ENCODE measurements at regions not wholly inside any gene's neighbourhood (a gene's known extent, or its start where the extent isn't known, plus 50 kb on each side); places are given as distances from the start of the nearest gene placed in this dataset.
"Not testable (repeated sequence)": the region's sequence is repeated elsewhere in the genome, so short reads cannot be mapped to it uniquely, and the experiment has no call there.

DNA sequence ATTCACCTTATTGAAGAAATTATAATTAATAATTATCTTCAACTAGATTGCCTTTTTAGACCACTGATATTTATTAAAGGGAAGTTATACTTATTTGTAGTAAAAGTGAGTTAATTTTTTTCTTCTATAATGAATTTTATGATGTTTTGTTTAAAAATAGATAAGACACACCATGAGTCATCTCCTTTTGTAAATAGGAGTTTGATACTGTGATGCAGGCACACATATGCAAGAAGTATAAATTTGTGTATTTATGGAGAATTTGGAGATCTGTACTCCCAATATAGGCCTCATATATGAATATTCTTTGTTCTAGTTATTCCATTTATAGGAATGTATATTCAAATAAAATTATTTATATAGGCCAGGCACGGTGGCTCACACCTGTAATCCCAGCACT, 703.5 kb upstream of the CHAC2 start:
- no peaks in the 10 kb centered on the region for H3K36me3 ChIP-seq (ENCODE audit: control insufficient read depth, insufficient read depth, low read length)
- no peak for DNase-seq

DNA sequence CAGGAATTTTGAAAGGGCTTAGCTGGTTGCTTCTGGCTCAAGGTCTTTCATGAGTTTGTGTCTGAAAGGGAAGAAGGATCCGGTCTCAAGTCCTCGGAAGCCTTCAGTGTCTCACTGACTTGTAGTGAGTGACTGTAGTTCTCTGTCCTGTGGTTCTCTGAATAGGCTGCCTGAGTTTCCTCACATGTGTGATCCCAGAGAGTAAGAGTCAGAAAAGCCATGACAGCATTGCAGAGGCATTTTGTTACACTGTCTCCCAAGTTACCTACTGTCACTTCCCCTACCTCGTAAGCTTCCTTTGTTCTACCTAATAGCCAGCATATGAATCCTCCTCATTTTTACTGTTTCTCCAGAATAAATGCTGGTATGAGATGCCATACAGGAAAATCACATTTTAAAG, 709.1 kb upstream of the CHAC2 start:
- no peak overlapping the region for H3K27ac ChIP-seq (ENCODE audit: low read length)
- H3K36me3 ChIP-seq (ENCODE audit: control insufficient read depth, insufficient read depth, low read length): no peaks in the 10 kb centered on the region
- H3K9me3 ChIP-seq (ENCODE audit: control insufficient read depth, low read depth, low read length): no peaks in the 10 kb centered on the region
- 80% methylated on average over 1 of the region's 3 CpGs for WGBS (ENCODE audit: insufficient coverage, low lambda C conversion rate)
- no peaks in the 10 kb centered on the region for H3K27me3 ChIP-seq (ENCODE audit: control insufficient read depth, insufficient read depth, low read length)
- H3K4me1 ChIP-seq (ENCODE audit: control insufficient read depth, insufficient read depth, low read length): no peaks in the 10 kb centered on the region
- no peak overlapping the region for H3K4me3 ChIP-seq (ENCODE audit: low read length)
- no peak for DNase-seq

More for the DNA sequence above, 703.5 kb upstream of the CHAC2 start:
- no CpG with 5 or more reads among the region's 1 CpG for WGBS (ENCODE audit: insufficient coverage, low lambda C conversion rate)
- no peak overlapping the region for H3K4me3 ChIP-seq (ENCODE audit: low read length)
- H3K4me1 ChIP-seq (ENCODE audit: control insufficient read depth, insufficient read depth, low read length): no peaks in the 10 kb centered on the region
- H3K27ac ChIP-seq (ENCODE audit: low read length): no peak overlapping the region
- H3K9me3 ChIP-seq (ENCODE audit: control insufficient read depth, low read depth, low read length): no peaks in the 10 kb centered on the region
- H3K27me3 ChIP-seq (ENCODE audit: control insufficient read depth, insufficient read depth, low read length): no peaks in the 10 kb centered on the region

DNA sequence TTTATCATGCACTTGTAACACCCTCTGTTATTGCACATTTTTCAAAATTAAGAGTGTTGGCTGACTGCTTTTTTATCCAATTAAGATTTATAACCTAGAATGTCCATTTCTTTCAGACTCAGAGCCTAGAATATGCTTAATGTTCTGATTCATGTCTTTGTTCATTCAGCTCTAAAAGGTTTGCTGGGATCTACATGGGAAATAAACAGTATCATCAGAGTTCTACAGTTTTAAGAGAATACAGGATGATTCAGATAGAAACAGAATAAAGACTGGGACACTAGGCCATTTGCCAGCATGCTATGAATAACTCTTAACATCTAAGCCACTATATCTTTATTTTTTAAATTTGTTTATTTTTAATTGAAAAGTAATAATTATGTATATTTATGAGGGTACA, 713.7 kb upstream of the CHAC2 start:
- no peak for DNase-seq
- Histone ChIP-seq H3K27ac (ENCODE audit: low read length) (no peak overlapping the region), H3K27me3 (ENCODE audit: control insufficient read depth, insufficient read depth, low read length) (no peaks in the 10 kb centered on the region), H3K4me3 (ENCODE audit: low read length) (no peak overlapping the region), H3K36me3 (ENCODE audit: control insufficient read depth, insufficient read depth, low read length) (no peaks in the 10 kb centered on the region), H3K4me1 (ENCODE audit: control insufficient read depth, insufficient read depth, low read length) (no peaks in the 10 kb centered on the region), H3K9me3 (ENCODE audit: control insufficient read depth, low read depth, low read length) (no peaks in the 10 kb centered on the region)

DNA sequence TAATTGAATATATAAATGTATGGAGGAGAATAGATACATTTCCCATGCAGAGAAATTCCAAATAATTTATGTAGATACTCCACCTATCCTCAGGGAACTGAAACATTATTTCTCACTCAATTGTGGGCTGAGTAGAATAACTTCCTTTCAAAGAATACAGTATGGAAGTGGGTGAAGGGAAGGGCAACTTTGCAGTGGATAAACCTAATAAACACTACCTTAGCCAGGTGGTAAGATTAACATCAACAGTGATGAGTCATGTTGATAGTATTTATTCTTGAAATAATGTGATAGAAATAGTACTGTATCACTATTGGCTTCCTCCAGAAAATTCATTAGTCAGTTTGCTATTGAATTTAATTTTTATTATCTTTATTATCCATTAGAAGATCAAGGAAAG, 716.4 kb upstream of the CHAC2 start:
- H3K4me1 ChIP-seq (ENCODE audit: control insufficient read depth, insufficient read depth, low read length): no peaks in the 10 kb centered on the region
- DNase-seq: no peak

DNA sequence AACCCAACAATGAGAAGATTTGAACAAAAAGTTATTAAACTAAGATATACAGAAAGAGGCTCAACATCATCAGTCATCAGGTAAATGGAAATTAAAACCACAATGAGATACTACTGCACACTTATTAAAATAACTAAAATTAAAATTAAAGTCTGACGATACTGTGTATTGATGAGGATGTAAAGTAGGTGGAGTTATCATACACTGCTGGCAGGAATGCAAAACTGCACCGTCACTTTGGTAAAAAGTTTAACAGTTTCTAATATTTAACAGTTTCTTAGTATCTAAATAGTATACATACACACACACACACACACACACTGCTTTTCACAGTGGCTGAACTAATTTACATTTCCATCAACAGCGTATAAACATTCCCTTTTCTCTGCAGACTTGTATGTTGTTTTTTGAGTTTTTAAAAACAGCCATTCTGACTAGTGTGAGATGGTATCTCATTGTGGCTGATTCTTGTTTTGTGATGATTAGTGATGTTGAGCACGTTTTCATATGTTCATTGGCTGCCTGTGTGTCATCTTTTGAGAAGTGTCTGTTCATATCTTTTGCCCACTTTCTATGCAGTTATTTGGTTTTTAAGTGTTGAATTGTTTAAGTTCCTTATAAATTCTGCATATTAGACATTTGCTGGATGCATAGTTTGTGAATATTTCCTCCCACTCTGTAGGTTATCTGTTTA, 726.9 kb upstream of the CHAC2 start:
- Histone ChIP-seq H3K27me3 (ENCODE audit: control insufficient read depth, insufficient read depth, low read length) (no peaks in the 10 kb centered on the region), H3K4me3 (ENCODE audit: low read length) (no peak overlapping the region), H3K36me3 (ENCODE audit: control insufficient read depth, insufficient read depth, low read length) (no peaks in the 10 kb centered on the region), H3K9me3 (ENCODE audit: control insufficient read depth, low read depth, low read length) (no peaks in the 10 kb centered on the region), H3K27ac (ENCODE audit: low read length) (no peak overlapping the region), H3K4me1 (ENCODE audit: control insufficient read depth, insufficient read depth, low read length) (no peaks in the 10 kb centered on the region)
- DNase-seq: no peak
- WGBS (ENCODE audit: insufficient coverage, low lambda C conversion rate): no CpG with 5 or more reads among the region's 4 CpGs

More for the DNA sequence above, 716.4 kb upstream of the CHAC2 start:
- Histone ChIP-seq H3K4me3 (ENCODE audit: low read length) (no peak overlapping the region), H3K9me3 (ENCODE audit: control insufficient read depth, low read depth, low read length) (no peaks in the 10 kb centered on the region), H3K27me3 (ENCODE audit: control insufficient read depth, insufficient read depth, low read length) (no peaks in the 10 kb centered on the region), H3K36me3 (ENCODE audit: control insufficient read depth, insufficient read depth, low read length) (no peaks in the 10 kb centered on the region), H3K27ac (ENCODE audit: low read length) (no peak overlapping the region)

DNA sequence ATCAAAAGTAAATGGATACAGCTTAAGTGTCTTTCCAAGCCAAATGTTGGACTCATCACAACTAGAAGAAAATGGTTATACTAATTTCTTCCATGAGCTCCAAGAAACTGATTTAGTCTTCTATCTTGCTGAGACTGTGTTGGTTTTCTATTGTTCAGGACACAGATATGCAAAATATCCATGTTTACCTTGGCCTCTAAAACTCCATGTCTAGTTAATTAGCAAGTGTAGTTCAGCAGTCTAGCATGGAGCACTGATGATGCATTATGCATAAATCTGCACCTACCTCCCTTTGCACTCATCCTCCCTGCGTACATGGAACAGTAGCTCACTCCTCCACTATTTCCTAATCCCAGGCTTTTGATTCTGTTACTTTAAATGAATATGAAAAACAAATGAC, 731.4 kb upstream of the CHAC2 start:
- H3K27ac ChIP-seq (ENCODE audit: low read length): no peak overlapping the region
- no peak for DNase-seq
- H3K4me3 ChIP-seq (ENCODE audit: low read length): no peak overlapping the region
- H3K36me3 ChIP-seq (ENCODE audit: control insufficient read depth, insufficient read depth, low read length): no peaks in the 10 kb centered on the region
- no peaks in the 10 kb centered on the region for H3K4me1 ChIP-seq (ENCODE audit: control insufficient read depth, insufficient read depth, low read length)
- 0% methylated on average over 1 of the region's 1 CpG for WGBS (ENCODE audit: insufficient coverage, low lambda C conversion rate)
- no peaks in the 10 kb centered on the region for H3K27me3 ChIP-seq (ENCODE audit: control insufficient read depth, insufficient read depth, low read length)
- H3K9me3 ChIP-seq (ENCODE audit: control insufficient read depth, low read depth, low read length): no peaks in the 10 kb centered on the region

DNA sequence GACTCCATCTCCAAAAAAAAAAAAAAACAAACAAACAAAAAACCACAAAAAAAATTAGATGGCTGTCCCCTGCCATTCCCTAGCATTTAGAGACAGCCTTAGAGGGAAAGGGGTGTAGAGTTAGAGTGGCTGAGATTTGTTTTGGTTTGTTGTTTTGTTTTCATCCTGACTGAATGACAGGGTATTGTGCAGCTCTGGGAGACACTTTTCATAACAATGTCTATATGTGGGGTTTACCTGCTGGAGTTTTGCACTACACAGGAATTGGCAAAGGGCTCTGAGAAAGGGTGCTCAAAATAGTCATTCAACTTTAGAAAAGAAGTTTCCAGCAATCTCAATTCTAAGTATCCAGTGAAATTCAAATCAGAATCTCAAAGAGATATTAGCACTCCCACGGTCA, 732.5 kb upstream of the CHAC2 start:
- no peaks in the 10 kb centered on the region for H3K4me1 ChIP-seq (ENCODE audit: control insufficient read depth, insufficient read depth, low read length)
- no peaks in the 10 kb centered on the region for H3K9me3 ChIP-seq (ENCODE audit: control insufficient read depth, low read depth, low read length)
- WGBS (ENCODE audit: insufficient coverage, low lambda C conversion rate): no CpG with 5 or more reads among the region's 1 CpG
- no peaks in the 10 kb centered on the region for H3K36me3 ChIP-seq (ENCODE audit: control insufficient read depth, insufficient read depth, low read length)
- H3K27me3 ChIP-seq (ENCODE audit: control insufficient read depth, insufficient read depth, low read length): no peaks in the 10 kb centered on the region
- DNase-seq: no peak
- H3K4me3 ChIP-seq (ENCODE audit: low read length): no peak overlapping the region
- no peak overlapping the region for H3K27ac ChIP-seq (ENCODE audit: low read length)

DNA sequence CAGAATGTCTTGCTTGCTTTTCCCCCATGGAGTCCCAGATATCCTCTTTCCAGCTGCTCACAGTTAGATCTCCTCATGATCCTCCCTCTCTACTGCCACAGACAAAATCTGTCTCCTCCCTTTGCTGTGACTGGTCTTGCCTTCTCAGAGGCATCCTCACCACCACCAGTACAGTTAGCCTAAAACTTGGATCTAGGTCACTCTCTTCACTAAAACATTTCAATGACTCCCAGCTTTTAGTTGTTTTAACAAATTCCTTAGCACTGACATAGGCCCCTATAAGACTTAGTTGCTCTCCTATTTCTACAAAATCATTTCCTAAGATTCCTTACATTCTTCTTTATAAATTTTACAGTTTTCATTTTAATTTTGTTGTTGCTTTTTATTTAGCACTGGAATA, 734.2 kb upstream of the CHAC2 start:
- H3K36me3 ChIP-seq (ENCODE audit: control insufficient read depth, insufficient read depth, low read length): no peaks in the 10 kb centered on the region
- no peak overlapping the region for H3K4me3 ChIP-seq (ENCODE audit: low read length)
- no peak for DNase-seq
- H3K4me1 ChIP-seq (ENCODE audit: control insufficient read depth, insufficient read depth, low read length): no peaks in the 10 kb centered on the region
- no peaks in the 10 kb centered on the region for H3K27me3 ChIP-seq (ENCODE audit: control insufficient read depth, insufficient read depth, low read length)
- H3K9me3 ChIP-seq (ENCODE audit: control insufficient read depth, low read depth, low read length): no peaks in the 10 kb centered on the region
- H3K27ac ChIP-seq (ENCODE audit: low read length): no peak overlapping the region

DNA sequence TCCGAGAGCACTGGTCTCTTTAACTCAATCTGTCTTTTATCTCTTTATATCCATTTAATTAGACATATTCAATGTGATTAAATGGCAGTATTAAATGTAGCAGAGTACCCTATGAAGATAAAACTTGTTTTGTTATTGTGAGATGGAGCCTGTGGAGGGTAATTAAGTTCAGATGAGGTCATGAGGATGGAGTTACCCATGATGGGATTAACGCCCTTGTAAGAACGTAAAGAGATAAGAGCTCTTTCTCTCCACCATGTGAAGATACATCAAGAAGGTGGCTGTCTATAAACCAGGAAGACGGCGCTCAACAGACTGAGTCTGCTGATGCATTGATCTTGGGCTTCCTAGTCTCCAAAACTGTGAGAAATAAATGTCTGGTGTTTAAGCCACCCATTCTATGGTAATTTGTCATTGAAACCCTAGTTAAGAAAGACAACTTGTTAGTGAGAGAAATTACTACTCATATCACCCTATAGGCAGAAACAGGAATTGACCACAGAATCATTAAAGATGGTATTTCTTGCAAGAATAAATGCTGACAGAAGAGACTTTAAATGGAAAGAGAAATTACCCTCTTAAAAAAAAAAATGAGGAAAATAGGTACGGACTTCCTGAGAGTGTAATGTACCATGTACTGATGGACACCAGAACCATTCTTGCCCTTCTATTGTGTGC, 738.7 kb upstream of the CHAC2 start:
- no peak for DNase-seq
- Histone ChIP-seq H3K9me3 (ENCODE audit: control insufficient read depth, low read depth, low read length) (no peaks in the 10 kb centered on the region), H3K27ac (ENCODE audit: low read length) (no peak overlapping the region), H3K36me3 (ENCODE audit: control insufficient read depth, insufficient read depth, low read length) (no peaks in the 10 kb centered on the region), H3K4me1 (ENCODE audit: control insufficient read depth, insufficient read depth, low read length) (no peaks in the 10 kb centered on the region), H3K4me3 (ENCODE audit: low read length) (no peak overlapping the region), H3K27me3 (ENCODE audit: control insufficient read depth, insufficient read depth, low read length) (no peaks in the 10 kb centered on the region)
- 93% methylated on average over 5 of the region's 6 CpGs for WGBS (ENCODE audit: insufficient coverage, low lambda C conversion rate)

DNA sequence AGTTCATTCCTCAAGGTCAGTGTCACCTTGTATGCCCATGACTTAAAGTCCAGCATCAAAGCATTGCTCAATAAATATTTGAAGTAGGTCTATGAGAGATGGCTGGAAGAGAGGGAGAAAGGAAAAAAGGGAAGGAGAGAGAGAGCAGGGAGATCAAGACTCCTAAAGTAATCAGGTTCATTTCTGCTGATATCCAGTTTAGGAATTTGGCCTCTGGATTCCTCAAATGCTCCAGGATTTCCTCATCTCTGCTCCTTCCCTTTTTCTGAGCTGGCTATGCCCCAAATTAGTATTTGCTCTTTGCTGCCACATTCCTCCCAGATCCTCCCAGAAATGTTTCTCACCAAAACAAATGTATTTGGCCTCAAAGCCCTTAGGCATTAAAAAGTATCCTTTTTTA, 739.4 kb upstream of the CHAC2 start:
- no peaks in the 10 kb centered on the region for H3K36me3 ChIP-seq (ENCODE audit: control insufficient read depth, insufficient read depth, low read length)
- H3K27me3 ChIP-seq (ENCODE audit: control insufficient read depth, insufficient read depth, low read length): no peaks in the 10 kb centered on the region
- no peaks in the 10 kb centered on the region for H3K9me3 ChIP-seq (ENCODE audit: control insufficient read depth, low read depth, low read length)
- H3K27ac ChIP-seq (ENCODE audit: low read length): no peak overlapping the region
- no peak overlapping the region for H3K4me3 ChIP-seq (ENCODE audit: low read length)
- no peak for DNase-seq
- H3K4me1 ChIP-seq (ENCODE audit: control insufficient read depth, insufficient read depth, low read length): no peaks in the 10 kb centered on the region

DNA sequence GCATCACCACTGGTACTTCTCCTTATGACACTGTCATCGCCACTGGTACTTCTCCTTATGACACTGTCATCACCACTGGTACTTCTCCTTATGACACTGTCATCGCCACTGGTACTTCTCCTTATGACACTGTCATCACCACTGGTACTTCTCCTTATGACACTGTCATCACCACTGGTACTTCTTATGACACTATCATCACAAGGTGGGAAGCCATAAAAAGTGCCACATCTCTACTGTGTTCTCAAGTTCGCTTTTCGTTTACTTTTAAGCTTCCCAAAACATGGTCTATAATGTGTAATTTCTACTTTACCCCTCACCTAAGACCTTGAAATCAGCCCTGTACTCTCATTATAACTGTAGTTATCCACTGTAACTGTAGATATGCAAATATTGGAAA, 745.4 kb upstream of the CHAC2 start:
- not testable (repeated sequence) for H3K36me3 ChIP-seq (ENCODE audit: control insufficient read depth, insufficient read depth, low read length); H3K4me1 ChIP-seq (ENCODE audit: control insufficient read depth, insufficient read depth, low read length); DNase-seq; H3K4me3 ChIP-seq (ENCODE audit: low read length); H3K9me3 ChIP-seq (ENCODE audit: control insufficient read depth, low read depth, low read length); H3K27ac ChIP-seq (ENCODE audit: low read length); H3K27me3 ChIP-seq (ENCODE audit: control insufficient read depth, insufficient read depth, low read length)
- no CpG with 5 or more reads among the region's 4 CpGs for WGBS (ENCODE audit: insufficient coverage, low lambda C conversion rate)

Measured in large intestine (tissue), 3 donors.